GM18517 (cell line): ENCODE measurements at regions not wholly inside any gene's neighbourhood (a gene's known extent, or its start where the extent isn't known, plus 50 kb on each side); places are given as distances from the start of the nearest gene placed in this dataset.

Experiments
- ATAC-seq: cut with Tn5 transposase; IDR thresholded peaks from one replicate; pipeline ENCODE4 v1.9.1; 2021; ENCODE audit warnings: mild to moderate bottlenecking, moderate library complexity; ENCODE audit not compliant: unreplicated experiment

DNA sequence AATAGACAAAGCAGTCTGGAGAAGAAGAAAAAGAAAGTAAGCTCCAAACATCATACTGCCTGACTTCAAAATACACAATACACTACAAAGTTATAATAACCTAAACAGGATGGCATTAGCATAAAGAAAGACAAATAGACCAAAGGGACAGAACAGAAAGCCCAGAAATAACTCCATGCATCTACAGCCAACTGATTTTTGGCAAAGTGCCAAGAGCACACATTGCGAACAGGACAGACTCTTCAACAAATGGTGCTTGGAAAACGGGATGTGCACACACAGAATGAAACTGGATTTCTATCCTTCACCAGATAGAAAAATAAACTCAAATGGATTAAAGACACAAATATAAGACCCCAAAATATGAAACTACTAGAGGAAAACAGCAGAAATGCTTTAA lies 66.6 kb upstream of the SPATA31E1 start:
- ATAC-seq: no peak

DNA sequence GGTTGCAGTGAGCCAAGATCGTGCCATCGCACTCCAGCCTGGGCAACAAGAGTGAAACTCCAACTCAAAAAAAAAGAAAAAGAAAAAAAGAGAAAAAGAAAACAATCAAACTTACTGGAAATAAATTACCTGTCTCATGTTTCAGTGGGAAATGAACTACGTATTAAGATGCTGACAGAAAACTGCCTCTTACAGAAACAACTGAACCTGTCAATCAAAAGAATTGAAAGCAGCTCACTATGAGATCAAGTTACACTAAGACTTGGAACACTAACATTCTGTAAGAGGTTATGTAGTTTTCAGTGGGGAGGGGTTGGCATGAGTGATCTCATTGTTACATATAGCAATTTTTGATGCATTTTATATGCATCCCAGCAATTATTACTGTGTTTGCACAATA lies 64.4 kb upstream of the SPATA31E1 start:
- ATAC-seq: no peak

DNA sequence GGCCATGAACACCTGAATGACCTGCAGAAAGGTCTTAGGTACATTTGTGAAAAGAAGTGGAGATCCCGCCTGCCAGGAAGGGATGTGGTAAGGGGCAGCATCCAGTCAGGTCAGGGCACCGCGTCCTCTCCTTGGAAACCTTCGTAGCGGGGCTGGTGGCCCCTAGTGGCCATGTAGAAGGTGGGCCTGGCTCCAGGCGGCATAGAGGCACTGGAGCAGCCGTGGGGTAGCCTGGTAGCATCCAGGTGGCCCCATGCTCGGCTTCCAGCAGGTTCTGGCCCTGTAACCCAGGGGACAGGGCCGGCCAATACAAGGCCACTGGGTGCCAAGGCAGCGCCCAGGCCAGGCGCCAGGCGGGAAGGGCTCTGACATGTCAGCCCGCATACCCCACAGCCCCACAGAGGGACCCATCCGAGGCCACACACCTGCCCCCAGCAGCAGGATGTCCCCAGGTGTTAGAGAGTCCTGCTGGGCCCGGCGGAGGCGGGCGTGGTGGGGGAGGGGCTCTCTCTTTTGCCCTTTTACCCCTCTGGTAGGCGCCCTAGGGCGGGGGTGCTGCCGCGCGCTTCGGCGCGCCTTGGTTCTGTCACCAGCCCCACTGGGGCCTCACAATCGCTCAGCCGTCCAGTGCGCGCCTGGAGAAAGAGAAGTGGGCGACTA lies 58.3 kb upstream of the SPATA31E1 start:
- ATAC-seq: no peak

DNA sequence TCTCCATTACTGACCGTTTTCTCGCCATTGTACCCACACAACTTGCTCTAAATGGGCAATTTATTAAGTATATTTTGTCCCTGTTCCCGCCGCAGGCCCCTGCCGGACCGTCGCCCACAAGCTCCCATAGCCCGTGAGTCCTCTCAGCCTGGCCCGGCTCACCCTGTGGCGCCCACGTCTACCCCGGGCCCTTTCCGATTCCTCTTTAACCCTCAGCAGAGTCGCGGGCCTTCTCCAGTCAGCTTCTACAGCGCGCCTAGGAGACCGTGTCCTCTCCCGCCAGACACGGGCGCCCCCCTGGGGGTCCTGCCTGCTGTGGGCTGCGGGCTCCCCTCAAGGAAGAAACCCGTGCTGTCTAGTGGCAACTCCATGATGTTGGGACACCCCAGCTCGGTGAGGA lies 57.8 kb upstream of the SPATA31E1 start:
- no peak for ATAC-seq

DNA sequence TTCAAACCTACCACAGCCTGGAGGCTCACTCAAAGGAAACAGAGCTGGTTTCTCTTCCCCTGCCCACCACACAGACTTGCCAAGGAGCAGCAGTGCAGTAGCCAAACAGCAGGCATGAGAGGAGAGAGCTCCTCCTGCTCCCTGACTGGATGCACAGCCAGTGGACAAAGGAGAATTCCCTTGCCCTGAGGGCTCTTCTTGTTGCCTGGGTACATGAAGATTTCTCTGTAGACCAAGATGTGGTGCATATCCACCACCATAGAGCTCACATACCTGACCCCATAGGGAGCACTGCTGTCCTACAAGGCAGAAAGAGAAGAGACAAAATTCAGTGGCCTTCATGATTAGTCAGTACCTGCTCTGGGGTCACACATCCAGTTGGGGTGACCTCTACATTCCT lies 56.3 kb upstream of the SPATA31E1 start:
- ATAC-seq: no peak

DNA sequence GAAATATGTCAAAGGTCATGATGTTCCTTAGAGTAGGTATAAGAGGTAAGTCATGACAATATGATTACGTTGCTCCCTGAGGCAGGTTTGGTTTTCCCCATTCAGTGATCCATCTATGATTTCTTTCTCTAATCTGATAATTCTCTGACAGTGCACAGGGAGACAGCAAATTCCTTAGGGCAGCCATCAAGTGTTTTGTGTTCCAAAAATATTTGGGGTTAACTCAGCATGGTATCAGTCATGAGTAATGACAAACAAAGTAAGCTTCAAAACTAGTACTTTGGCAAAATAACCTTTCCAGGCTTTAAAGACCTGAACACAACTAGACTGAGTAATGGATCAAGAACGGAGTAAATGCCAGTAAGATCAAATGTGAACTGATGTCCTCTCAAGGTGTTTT lies 55.3 kb upstream of the SPATA31E1 start:
- no peak for ATAC-seq

DNA sequence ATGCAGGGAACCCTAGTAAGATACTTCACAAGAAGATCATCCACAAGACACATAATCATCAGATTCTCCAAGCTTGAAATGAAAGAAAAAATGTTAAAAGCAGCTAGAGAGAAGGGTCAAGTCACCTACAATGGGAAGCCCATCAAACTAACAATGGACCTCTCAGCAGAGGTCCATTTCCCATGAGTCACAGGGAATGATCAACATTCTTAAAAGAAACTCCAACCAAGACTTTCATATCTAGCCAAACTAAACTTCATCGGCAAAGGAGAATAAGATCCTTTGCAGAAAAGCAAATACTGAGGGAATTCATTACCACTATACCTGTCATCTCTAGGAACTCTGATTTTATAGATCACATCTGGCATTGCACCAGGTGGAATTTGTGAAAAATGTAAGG lies 52.9 kb upstream of the SPATA31E1 start:
- no peak for ATAC-seq

DNA sequence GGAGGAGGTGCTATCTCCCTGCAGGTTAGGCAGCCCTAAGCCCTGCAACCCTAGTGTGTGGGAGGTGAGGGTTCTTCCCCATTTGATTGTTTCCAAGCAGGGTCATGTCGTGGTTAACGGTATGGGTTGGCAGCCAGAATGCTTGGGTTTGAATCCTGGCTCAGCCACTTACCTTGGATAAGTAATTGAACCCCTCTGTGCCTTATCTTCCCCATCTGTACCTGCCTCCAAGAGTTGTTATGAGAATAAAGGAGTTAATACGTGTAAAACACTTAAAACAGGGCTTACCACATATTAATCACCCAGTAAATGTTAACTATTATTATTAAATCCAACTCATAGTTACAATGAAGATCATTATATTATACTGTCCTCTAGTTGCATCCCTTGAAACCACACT lies 52.2 kb upstream of the SPATA31E1 start:
- no peak for ATAC-seq

DNA sequence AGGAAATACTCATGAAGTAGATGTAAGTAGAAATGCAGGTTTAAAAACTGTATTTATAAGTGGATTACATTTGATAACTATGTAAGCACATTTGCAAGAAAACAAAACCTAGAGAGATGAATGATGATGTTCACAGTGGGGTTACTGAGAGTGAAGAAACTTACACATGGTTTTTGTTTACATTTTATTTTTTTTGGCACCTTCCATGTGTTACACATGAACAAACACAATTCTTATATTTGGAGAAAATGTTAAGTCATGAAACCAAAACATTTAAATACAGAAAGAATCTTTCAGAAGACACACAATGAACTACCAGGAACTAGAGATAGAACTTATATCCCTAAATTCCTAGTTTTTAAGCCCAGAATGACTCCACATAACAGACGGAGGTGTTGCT lies 51.5 kb upstream of the SPATA31E1 start:
- no peak for ATAC-seq
